HuH-7 (cell line): ENCODE measurements at regions not wholly inside any gene's neighbourhood (a gene's known extent, or its start where the extent isn't known, plus 50 kb on each side); places are given as distances from the start of the nearest gene placed in this dataset.
"Not testable (repeated sequence)": the region's sequence is repeated elsewhere in the genome, so short reads cannot be mapped to it uniquely, and the experiment has no call there.

Source experiments
- DNase-seq: peaks from one replicate; pipeline ENCODE4 v3.0.0; 2011; ENCODE audit warnings: low spot score

- DNase-seq = no peak
Observed at GRCh38 chr1:189530162-189530561, 947.5 kb downstream of the BRINP3 start.

DNA sequence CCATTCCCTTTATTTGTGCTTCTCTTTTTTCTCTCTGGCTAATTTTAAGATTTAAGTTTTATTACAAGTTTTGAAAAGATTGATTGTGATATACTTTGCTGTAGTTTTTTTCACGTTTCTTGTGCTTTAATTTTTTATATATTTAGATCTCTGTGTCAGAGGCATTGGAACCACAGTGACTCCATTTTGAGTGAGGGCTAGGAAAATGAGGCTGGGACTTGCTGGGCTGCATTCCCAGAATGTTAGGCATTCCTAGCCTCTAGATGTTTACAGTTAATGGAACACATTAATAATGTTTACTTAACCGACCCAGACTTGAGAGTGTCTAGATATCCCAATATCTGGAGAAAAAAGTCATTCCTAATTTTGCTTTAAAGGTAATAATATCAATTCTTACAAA is 939.4 kb downstream of the BRINP3 start:
- DNase-seq = no peak

DNA sequence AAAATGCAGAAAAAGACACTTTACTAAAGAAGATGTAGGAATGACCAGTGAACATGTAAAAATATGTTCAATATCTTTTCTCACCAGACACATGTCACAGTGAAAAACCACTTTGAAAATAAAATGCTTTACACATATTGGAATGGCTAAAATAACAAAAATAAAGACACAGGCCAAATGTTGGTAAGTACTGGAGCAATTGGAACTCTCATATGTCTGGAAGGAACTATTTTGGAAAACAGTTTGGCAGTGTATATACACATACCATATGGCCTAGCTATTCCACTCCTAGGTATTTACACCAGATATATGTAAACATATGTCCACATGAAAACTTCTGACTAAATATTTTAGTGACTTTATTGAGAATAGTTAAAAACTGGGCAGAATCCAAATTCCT is 927.2 kb downstream of the BRINP3 start:
- DNase-seq = no peak

DNA sequence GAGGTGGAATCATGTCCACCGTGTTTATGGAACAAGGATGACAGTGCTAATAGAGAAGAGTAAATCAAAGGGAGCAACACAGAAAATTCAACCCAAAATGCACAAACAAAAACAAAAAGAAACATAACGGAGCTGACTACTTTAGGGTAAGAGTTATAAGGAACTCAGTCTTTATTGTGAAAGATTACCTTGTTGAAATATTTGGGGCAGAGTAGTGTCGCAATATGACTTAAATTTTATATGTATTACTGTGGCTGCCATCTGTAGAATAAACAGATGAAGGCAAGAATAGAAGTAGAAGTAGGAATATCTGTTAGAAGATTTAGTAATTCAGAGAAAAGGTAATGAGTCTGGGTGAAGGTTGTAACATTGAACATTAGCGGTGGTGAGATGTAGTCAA is 913.9 kb downstream of the BRINP3 start:
- no peak for DNase-seq

- no peak for DNase-seq
Observed at GRCh38 chr1:189567890-189568289, 909.8 kb downstream of the BRINP3 start.

- DNase-seq = no peak
Observed at GRCh38 chr1:189596197-189596596, 881.5 kb downstream of the BRINP3 start.

DNA sequence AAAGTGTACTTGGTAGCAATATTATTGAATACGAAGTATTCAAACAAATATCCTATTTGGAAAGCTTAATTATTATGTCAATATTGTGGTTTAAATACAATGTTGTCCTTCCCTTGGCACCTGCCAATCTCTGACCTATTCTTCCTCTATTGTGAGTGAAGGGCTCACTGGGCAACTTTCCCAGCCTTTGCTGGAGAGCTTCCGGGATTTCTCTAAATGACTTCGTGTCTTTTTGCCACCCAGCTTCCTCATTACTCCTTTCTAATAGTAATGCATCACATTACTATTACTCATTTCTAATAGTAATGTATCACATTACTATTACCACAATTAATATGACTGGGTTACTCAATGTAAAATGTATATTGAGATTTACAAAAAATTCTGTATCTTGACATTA is 880.6 kb downstream of the BRINP3 start:
- DNase-seq = no peak

DNA sequence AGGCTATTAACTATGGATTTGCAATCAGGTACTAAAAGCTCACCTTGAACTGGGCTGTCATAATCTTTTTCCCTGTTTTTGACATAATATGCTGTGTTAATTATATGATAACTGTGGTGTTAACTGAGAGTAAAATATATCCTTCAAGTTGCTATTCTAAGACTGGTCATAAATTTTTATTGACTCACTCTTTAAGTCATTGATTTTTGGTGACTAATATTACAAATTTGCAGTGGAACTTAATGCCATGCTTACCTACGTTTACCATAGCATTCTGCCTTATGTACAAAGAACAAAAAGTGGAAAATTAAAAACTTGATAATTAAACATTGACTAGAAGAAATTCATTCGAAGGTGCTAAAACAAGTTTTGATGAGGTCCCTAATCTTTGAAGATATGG is 872.4 kb downstream of the BRINP3 start:
- DNase-seq = no peak

DNA sequence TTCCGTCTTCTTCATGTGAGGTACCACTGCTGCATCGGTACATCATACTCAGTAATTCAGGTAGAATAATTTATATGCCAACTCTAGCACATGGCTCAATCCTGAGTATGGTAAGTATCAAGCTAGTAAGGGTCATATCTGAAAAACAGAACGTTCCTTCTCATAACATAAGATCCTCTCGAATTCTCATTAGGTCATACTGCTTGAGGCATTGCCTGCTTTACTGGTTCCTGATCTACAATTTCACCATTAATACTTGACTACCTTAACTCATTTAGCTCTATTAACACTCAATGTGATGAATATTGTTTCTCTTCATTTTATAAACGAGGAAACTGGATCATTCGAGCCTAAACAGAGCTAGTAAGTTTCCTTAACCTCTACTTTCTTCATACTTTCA is 871.6 kb downstream of the BRINP3 start:
- DNase-seq = no peak

GRCh38 chr1:189606795-189607476 is 870.7 kb downstream of the BRINP3 start:
- DNase-seq = no peak

DNA sequence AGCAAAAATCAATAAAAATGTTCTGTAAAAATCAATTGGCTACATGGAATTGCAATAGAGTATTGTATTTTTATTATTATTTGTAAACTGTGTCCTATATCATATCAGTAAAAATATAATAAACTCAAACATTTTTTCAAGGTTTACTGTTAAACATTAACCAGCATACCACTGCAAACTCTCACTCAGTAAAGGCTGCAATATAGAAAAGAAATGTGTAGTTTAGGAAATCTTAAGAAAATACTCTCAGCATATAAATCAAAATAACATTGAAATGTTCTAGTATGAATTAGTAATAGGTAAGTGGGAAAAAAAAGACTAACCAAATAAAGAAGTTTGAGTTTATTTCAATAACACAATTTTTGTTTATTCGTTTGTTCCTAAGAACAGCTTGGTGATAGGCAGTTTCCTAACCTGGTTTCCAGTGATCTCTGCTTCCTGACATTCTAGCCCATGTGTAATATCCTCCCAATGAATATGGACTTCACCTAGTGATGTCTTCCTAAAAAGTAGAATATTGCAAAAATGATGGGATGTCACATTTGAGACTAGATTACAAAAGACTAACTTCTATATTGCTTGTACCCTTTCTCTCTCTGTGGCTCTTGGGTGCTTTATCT is 870.1 kb downstream of the BRINP3 start:
- DNase-seq = no peak

DNA sequence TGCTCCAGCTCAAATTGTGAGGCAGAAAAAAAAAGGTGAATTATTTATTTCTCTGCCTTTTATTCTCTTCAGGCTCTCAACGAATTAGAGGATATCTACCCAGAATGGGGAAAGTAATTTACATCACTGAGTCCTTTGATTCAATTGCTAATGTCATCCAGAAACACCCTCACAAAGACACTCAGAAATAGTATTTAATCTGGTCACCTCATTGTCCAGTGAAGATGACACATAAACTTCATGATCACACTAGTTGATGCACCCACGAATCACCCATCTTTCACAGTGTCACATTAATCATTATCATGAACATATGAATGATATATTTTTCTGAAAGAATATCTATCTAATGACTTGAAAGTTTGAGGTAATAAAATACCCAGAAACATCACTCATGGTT is 868.5 kb downstream of the BRINP3 start:
- no peak for DNase-seq

DNA sequence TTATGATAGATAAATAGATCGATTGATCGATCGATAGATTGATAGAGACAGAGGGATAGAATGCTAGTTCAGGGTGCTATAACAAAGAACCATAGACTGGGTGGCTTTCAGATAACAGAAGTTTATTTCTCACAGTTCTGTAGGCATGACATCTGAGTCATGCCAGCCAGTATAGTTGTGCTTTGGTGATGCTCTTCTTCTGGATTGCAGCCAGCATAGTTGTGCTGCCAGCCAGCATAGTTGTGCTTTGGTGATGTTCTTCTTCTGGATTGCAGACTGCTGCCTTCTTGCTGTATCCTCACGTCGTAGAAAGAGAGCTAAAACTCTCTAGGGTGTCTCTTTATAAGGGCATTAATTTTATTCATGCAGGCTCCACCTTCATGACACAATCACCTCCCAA is 860.8 kb downstream of the BRINP3 start:
- DNase-seq = no peak

DNA sequence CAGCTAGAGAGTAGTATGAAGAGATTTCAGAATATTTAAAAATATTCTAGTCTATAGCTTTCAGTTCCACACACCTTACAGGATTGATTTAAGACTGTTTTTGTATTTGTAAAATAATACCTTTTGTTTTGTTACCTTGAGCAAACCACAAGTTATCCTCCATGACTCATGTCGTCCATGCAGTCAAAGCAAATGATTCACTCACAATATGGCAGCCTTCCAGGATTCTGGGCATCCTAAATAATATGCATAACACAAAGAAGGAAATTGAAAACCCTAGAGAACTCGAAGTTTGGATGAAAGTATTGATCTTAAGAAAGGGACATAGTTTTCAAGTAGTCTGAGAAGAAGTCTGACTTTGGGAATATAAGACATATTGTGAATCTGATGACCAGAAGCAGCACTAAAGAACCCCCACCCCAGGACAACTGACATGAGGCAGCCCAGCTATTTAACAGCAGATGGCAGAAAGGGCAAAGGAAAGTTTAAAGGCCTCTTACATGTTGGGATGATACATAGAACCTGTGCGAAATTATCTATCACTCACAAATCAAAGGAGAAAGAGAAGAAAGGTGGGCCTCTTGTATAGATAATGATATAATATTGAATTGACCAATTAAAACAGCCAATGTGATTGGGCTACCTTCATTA is 857.9 kb downstream of the BRINP3 start:
- DNase-seq = no peak

DNA sequence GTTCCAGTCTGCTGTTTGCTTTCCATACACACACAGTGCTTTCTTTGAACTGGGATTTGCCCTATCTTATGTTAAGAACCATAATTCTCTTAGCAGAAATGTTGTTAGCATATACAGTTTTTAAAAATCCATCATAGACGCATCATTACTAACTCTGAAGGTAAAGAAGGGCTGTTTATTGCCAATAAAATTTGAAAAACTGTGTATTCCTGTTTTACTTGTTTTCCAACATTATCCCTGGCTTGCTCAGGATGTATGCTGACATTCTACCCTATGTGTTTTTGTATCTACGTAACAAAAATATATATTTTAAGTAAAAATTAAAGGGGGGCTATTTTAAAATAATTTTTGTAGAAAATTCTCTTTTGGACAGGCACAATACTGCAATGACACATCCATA is 857.2 kb downstream of the BRINP3 start:
- DNase-seq = no peak

DNA sequence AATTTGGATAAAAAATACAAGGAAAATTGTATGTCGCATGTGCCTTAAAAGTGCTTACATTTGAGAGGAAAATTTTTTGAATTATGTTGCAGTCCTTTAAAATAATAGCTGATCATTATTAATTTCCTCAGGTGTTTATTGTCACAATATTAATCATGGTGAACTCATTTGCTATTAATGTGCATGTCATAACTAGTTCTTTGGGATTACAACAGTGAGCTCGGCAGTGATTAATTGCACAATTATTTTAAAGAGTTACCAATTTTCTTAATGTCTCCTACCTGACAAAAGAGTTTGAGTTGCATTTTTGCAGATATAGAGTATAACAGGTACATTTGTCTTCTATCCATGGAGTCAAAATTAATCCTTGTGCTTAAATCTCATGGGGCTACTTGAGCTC is 854.3 kb downstream of the BRINP3 start:
- DNase-seq = no peak

GRCh38 chr1:189627427-189627826 is 850.2 kb downstream of the BRINP3 start:
- no peak for DNase-seq

- no peak for DNase-seq
Observed at GRCh38 chr1:189628857-189629256, 848.8 kb downstream of the BRINP3 start.

- no peak for DNase-seq
Observed at GRCh38 chr1:189633658-189634057, 844.0 kb downstream of the BRINP3 start.

GRCh38 chr1:189637041-189637440 is 840.6 kb downstream of the BRINP3 start:
- no peak for DNase-seq

- not testable (repeated sequence) for DNase-seq
Observed at GRCh38 chr1:189644156-189644555, 833.5 kb downstream of the BRINP3 start.

- no peak for DNase-seq
Observed at GRCh38 chr1:189644970-189645369, 832.7 kb downstream of the BRINP3 start.

GRCh38 chr1:189646066-189646465 is 831.6 kb downstream of the BRINP3 start:
- no peak for DNase-seq

- no peak for DNase-seq
Observed at GRCh38 chr1:189654906-189655305, 822.8 kb downstream of the BRINP3 start.
